Esophagus muscularis mucosa (tissue), 4 donors: ENCODE measurements at regions not wholly inside any gene's neighbourhood (a gene's known extent, or its start where the extent isn't known, plus 50 kb on each side); places are given as distances from the start of the nearest gene placed in this dataset.
"Not testable (repeated sequence)": the region's sequence is repeated elsewhere in the genome, so short reads cannot be mapped to it uniquely, and the experiment has no call there.

Experiments
- DNase-seq: peaks from one replicate; pipeline ENCODE4 v3.0.0-alpha.2; 2017; ENCODE audit errors: extremely low spot score
- H3K27ac ChIP-seq, 4 donors: fragments of 200-600 bp; sonication (generic); replicated peaks in 1 of 4; 1 replicate in 3 of 4; 2 replicates in 1 of 4; pipeline ENCODE4 v1.5.1; 2016 to 2019; ENCODE audit warnings: mild to moderate bottlenecking in 1 of 4
- H3K27me3 ChIP-seq, 4 donors: fragments of 200-600 bp; sonication (generic); one replicate each; pipeline versions ENCODE4 v1.5.1 to v1.6.0; 2016 to 2019
- H3K36me3 ChIP-seq, 4 donors: fragments of 200-600 bp; sonication (generic); one replicate each; pipeline ENCODE4 v1.5.1; 2016 to 2019
- H3K4me1 ChIP-seq, 4 donors: fragments of 200-600 bp; sonication (generic); one replicate each; pipeline ENCODE4 v1.5.1; 2016 to 2019
- H3K4me3 ChIP-seq, 4 donors: fragments of 200-600 bp; sonication (generic); 1 replicate in 2 of 4; 2 replicates in 2 of 4; pipeline ENCODE4 v1.5.1; 2016 to 2019; ENCODE audit warnings: mild to moderate bottlenecking in 4 of 4, moderate library complexity in 1 of 4
- H3K9me3 ChIP-seq, 4 donors: fragments of 200-600 bp; sonication (generic); 1 replicate in 3 of 4; 2 replicates in 1 of 4; pipeline ENCODE4 v1.5.1; 2016 to 2019
- CTCF ChIP-seq, 3 experiments: fragments of 200-600 bp in 2 of 3; fragments of 450-650 bp in 1 of 3; sonication (generic) in 2 of 3; IDR thresholded peaks; one replicate each; pipeline ENCODE4 v1.5.1; 2017 to 2019; ENCODE audit warnings: antibody characterized with exemption in 3 of 3, mild to moderate bottlenecking in 2 of 3, moderate library complexity in 1 of 3
- EP300 ChIP-seq: sonication (generic); formaldehyde crosslinking; IDR thresholded peaks from one replicate; pipeline ENCODE4 v1.6.1; 2017; ENCODE audit warnings: antibody characterized with exemption
- POLR2A ChIP-seq: fragments of 450-650 bp; IDR thresholded peaks from one replicate; pipeline ENCODE4 v1.6.1; 2017; ENCODE audit warnings: antibody characterized with exemption, moderate library complexity, mild to moderate bottlenecking, low read depth
- POLR2AphosphoS5 ChIP-seq, 2 donors: sonication (generic); formaldehyde crosslinking; IDR thresholded peaks; one replicate each; pipeline ENCODE4 v1.6.1; 2017; ENCODE audit warnings: antibody characterized with exemption in 2 of 2
- WGBS: methylation state at CpG from one replicate; pipeline ENCODE4 v1.1.5; 2018; 5-methylcytosine and 5-hydroxymethylcytosine counted together
- intact Hi-C: fragments of 100-400 bp; cut with DNase I; formaldehyde crosslinking; loops from one replicate; pipeline ENCODE4 v1.15.1; 2023

DNA sequence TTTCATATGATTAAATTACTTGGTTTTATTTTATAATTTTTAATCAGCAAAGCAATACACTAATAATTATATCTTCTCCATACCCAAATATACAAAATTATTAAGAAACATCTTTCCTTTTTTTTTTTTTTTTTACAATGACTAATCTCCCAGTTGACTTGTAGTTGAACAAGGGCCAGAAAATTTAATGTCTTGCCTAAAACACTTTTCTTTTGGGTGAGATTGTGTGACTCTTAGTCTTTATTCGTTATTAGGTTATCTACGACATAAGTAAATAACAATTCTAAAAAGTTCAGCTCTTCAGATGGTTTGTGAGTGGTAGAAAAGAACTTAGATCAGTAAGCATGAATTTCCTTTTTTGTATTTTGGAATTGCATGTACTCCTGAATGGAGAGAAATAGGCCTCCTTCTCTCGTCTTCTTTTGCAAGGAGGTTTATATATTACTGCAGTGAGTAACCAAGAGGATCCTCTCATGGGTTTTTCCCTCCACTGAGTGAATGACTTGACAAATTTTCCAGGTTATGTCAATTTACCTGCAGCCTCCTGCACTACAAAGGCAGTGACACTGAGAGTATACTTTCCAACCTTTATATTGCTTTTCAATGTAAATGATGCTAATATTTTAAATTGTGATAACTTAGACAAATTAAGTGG is 364.5 kb upstream of the CITED2 start:
- Histone ChIP-seq H3K27me3 (no peaks in the 10 kb centered on the region), H3K27ac (no peak overlapping the region), H3K9me3 (no peaks in the 10 kb centered on the region), H3K4me1 (peaks cover 0 to 14% (median 6%) of the 10 kb centered on the region in 4 donors), H3K4me3 (no peak overlapping the region), H3K36me3 (no peaks in the 10 kb centered on the region)
- DNase-seq, result no peak
- intact Hi-C loops, result no loop called here
- no peak for TF ChIP-seq POLR2A
- no peak for TF ChIP-seq EP300
- no peak for TF ChIP-seq CTCF (IDR thresholded peaks at IDR 0.05)
- no peak for TF ChIP-seq POLR2AphosphoS5 (IDR thresholded peaks at IDR 0.05)
- 81% methylated on average over 3 of the region's 3 CpGs for WGBS

- 72% methylated on average over 2 of the region's 2 CpGs for WGBS
Observed at GRCh38 chr6:139736325-139736906, 362.0 kb upstream of the CITED2 start.

DNA sequence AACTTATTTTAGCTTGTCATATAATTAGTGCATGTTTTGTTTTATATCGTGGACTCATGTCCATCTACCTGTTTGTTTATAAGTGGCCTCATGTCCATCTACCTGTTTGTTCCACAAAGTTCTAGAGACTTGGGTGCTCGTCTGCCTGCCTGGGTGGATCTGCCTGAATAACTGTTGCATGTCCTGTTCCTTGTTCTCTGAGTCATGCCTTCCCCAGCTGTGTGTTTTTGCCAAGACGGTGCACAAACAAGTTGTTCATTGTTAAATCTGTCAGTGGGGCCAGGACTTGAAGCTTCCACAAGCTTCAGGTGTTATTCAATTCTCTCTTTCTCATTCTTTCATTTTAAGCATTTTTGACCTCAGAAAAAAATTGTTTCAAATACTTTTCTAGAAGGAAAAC is 358.0 kb upstream of the CITED2 start:
- intact Hi-C loops, result no loop called here
- H3K9me3 ChIP-seq, result no peaks in the 10 kb centered on the region
- no peak overlapping the region for H3K4me3 ChIP-seq
- H3K4me1 ChIP-seq, result peaks cover 4 to 36% (median 24%) of the 10 kb centered on the region in 4 donors
- H3K27me3 ChIP-seq, result no peaks in the 10 kb centered on the region
- peak overlapping the region in 1 of 4 donors; percentile 13 for H3K27ac ChIP-seq
- WGBS, result 67% methylated on average over 3 of the region's 3 CpGs
- peak; percentile 43 to 57 for TF ChIP-seq POLR2AphosphoS5 (IDR thresholded peaks at IDR 0.05)
- no peak for TF ChIP-seq CTCF (IDR thresholded peaks at IDR 0.05)
- DNase-seq, result no peak
- no peaks in the 10 kb centered on the region for H3K36me3 ChIP-seq

More at GRCh38 chr6:139736325-139736906, 362.0 kb upstream of the CITED2 start:
- no peaks in the 10 kb centered on the region for H3K9me3 ChIP-seq
- no peak overlapping the region for H3K27ac ChIP-seq
- H3K27me3 ChIP-seq, result no peaks in the 10 kb centered on the region
- no peaks in the 10 kb centered on the region for H3K36me3 ChIP-seq
- no peak for TF ChIP-seq POLR2AphosphoS5 (IDR thresholded peaks at IDR 0.05)
- TF ChIP-seq CTCF (IDR thresholded peaks at IDR 0.05), result no peak
- no peak for TF ChIP-seq EP300
- TF ChIP-seq POLR2A, result no peak
- H3K4me3 ChIP-seq, result no peak overlapping the region
- peaks cover 0 to 14% (median 8%) of the 10 kb centered on the region in 4 donors for H3K4me1 ChIP-seq
- intact Hi-C loops, result no loop called here
- DNase-seq, result no peak

DNA sequence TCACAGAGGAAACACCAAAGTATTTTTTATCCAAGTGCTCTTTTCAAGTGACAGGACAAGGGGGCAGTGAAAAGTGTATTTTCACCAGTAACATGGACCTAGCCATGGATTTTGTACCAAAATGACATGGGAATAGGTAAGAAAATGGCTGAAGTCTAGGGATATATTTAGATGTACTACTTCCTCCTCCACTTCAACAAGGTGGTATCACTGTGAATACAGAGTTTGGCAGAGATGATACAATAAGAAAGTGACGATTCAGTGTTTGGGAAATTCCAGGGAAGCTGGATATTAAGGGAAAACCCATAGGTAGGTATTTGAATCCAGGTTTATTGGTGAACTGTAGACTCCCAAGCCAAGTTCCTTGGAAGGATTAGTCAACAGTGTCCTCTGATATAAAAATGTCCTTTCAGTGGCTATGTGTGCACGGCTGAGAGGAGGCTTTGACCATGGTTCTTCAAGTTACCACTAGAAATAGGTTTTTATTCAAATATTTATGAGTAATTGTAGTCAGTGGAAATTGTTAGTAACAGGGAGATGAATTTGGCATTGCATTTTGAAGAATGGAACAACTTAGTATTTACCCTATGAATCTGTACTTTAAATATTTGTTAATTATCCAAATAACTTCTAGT is 356.0 kb upstream of the CITED2 start:
- Histone ChIP-seq H3K9me3 (no peaks in the 10 kb centered on the region), H3K4me1 (peaks cover 4 to 36% (median 24%) of the 10 kb centered on the region in 4 donors), H3K27ac (peak overlapping the region in 1 of 4 donors; percentile 61), H3K36me3 (no peaks in the 10 kb centered on the region), H3K4me3 (no peak overlapping the region), H3K27me3 (no peaks in the 10 kb centered on the region)
- no peak for DNase-seq
- TF ChIP-seq POLR2A (no peak), EP300 (no peak), POLR2AphosphoS5 (IDR thresholded peaks at IDR 0.05) (no peak)
- WGBS, result 70% methylated on average over 2 of the region's 2 CpGs
- intact Hi-C loops, result no loop called here

DNA sequence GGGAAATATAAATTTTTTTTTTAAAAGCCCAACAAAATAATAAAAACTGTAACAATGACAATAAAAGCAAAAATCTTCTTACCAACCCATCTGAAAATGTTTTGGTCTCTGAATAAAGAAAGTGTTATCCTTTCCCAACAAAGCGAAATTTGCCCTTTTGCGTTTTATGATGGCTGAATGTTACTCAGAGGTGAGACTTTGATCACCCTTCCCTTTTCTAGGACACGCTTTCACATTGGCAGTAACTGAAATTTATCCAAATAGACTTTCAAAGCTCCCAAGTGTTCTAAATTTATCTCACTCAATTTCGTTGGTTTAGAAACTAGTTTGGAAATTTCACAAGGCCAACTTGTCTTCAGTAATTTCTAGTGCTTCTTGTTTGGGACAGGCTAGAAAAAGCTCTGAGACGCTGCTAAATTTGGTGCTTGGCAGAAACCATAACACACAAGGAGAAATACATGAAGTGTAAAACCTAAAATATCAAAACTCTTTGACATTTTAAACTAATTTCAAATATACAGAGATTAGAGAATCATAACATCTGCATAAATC is 354.5 kb upstream of the CITED2 start:
- no peak for DNase-seq
- H3K9me3 ChIP-seq, result no peaks in the 10 kb centered on the region
- intact Hi-C loops, result no loop called here
- peaks cover 4 to 36% (median 24%) of the 10 kb centered on the region in 4 donors for H3K4me1 ChIP-seq
- no peaks in the 10 kb centered on the region for H3K36me3 ChIP-seq
- TF ChIP-seq EP300 (no peak), POLR2A (no peak), CTCF (IDR thresholded peaks at IDR 0.05) (no peak), POLR2AphosphoS5 (IDR thresholded peaks at IDR 0.05) (no peak)
- no peaks in the 10 kb centered on the region for H3K27me3 ChIP-seq
- 33% methylated on average over 5 of the region's 5 CpGs for WGBS
- H3K27ac ChIP-seq, result peak overlapping the region; percentile 48 to 67 (median 60)
- H3K4me3 ChIP-seq, result no peak overlapping the region

DNA sequence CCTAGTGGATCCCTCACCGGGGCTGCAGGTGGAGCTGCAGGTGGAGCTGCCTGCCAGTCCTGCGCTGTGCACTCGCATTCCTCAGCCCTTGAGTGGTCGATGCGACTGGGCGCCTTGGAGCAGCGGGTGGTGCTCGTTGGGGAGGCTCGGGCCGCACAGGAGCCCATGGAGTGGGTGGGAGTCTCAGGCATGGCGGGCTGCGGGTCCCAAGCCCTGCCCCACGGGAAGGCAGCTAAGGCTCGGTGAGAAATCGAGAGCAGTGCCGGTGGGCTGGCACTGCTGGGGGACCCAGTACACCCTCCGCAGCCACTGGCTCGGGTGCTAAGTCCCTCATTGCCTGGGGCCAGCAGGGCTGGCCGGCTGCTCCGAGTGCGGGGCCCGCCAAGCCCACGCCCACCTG is 351.8 kb upstream of the CITED2 start:
- H3K4me1 ChIP-seq, result peaks cover 0 to 21% (median 19%) of the 10 kb centered on the region in 4 donors
- H3K36me3 ChIP-seq, DNase-seq, intact Hi-C loops, H3K27me3 ChIP-seq, H3K27ac ChIP-seq, H3K9me3 ChIP-seq, H3K4me3 ChIP-seq: not testable (repeated sequence)
- WGBS, result 98% methylated on average over 10 of the region's 23 CpGs
